ENCODE measurements at regions not wholly inside any gene's neighbourhood (a gene's known extent, or its start where the extent isn't known, plus 50 kb on each side); places are given as distances from the start of the nearest gene placed in this dataset.

DNA sequence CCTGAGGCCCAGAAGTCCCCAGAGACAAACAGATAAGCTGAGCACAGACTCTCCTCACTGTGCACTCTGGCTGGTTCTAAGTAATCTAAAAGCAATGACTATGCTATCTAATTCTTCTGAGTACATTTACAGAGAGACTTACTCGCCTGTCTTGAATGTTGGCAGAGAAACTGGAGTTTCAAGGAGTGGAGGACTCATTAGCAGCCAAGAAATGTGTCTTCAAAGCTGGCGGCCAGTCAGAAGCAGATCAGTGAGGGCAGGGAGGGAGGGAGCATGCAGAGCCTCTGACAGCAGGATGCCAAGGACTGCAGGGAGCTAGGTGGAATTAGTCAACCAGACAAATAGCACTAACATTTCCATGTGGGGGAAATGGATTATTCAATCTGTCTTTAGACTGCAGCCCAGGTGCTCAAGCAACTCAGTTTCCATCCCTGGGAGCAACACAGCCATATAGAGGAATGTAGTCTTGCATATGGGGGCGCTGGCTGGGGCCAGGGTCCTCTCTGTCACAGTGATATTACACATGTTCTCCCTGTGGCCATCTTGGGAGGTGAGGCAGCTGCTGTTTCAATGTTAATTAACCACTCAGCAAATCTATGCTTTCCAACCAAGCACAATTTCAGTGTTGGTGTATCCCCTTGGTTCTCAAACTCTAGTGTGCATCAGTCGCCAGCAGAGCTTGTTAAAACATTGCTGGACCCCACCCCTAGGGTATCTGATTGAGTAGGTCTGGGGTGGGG is 97.9 kb downstream of the CCNA1 start:
- DNase-seq (ENCODE audit: low read depth) = no peak
- TF ChIP-seq, protein P1, sequence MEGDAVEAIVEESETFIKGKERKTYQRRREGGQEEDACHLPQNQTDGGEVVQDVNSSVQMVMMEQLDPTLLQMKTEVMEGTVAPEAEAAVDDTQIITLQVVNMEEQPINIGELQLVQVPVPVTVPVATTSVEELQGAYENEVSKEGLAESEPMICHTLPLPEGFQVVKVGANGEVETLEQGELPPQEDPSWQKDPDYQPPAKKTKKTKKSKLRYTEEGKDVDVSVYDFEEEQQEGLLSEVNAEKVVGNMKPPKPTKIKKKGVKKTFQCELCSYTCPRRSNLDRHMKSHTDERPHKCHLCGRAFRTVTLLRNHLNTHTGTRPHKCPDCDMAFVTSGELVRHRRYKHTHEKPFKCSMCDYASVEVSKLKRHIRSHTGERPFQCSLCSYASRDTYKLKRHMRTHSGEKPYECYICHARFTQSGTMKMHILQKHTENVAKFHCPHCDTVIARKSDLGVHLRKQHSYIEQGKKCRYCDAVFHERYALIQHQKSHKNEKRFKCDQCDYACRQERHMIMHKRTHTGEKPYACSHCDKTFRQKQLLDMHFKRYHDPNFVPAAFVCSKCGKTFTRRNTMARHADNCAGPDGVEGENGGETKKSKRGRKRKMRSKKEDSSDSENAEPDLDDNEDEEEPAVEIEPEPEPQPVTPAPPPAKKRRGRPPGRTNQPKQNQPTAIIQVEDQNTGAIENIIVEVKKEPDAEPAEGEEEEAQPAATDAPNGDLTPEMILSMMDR (IDR thresholded peaks at IDR 0.05; ENCODE audit: low read depth, low read length) = no peak
- TF ChIP-seq, protein P2, sequence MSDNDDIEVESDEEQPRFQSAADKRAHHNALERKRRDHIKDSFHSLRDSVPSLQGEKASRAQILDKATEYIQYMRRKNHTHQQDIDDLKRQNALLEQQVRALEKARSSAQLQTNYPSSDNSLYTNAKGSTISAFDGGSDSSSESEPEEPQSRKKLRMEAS (IDR thresholded peaks at IDR 0.05; ENCODE audit: low read depth, low read length) = no peak
- no peak for TF ChIP-seq MYC (IDR thresholded peaks at IDR 0.05; ENCODE audit: low read depth, low read length)
- no peak for TF ChIP-seq POLR2A (IDR thresholded peaks at IDR 0.05; ENCODE audit: extremely low read depth, insufficient read length)
- no peak overlapping the region for H3K4me3 ChIP-seq (ENCODE audit: low read depth, low read length)

DNA sequence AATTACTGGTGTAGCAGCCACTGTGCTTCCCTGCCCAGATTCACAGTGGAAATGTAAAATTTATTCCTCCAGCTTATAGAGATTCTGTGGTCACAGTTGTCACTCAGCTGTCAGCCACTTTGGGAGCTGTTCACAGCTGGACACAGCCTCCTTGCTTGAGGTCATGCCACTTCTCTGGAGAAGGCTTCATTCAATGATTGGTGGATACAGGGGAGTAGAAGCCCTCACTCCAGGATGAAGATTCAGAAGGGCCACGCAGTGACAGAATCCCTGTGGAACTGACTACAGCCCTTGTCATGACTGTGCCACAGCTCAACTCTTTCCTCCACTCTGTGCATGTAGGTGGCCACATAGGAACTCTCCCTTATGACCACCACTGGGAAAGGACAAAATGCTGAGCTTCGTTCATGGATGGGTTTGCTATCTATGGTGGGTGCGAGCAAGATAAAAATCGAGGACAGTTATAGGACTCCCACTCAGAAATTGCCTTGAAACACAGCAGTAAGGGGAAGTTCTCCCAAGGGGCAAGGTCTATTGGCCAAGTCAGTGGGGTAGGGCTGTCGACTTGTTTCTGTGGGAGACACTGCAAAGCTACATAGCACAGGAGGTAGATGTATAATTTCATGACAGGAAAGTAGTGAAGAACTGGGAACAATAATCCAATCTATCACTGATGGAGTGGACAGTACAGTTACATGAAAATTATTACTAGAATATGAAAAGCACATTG is 98.7 kb downstream of the CCNA1 start:
- H3K4me3 ChIP-seq (ENCODE audit: low read depth, low read length) = no peak overlapping the region
- TF ChIP-seq, protein P2 (IDR thresholded peaks at IDR 0.05; ENCODE audit: low read depth, low read length) = no peak
- TF ChIP-seq, protein P1 (IDR thresholded peaks at IDR 0.05; ENCODE audit: low read depth, low read length) = no peak
- no peak for TF ChIP-seq MYC (IDR thresholded peaks at IDR 0.05; ENCODE audit: low read depth, low read length)
- no peak for TF ChIP-seq POLR2A (IDR thresholded peaks at IDR 0.05; ENCODE audit: extremely low read depth, insufficient read length)
- DNase-seq (ENCODE audit: low read depth) = peak; percentile 51

DNA sequence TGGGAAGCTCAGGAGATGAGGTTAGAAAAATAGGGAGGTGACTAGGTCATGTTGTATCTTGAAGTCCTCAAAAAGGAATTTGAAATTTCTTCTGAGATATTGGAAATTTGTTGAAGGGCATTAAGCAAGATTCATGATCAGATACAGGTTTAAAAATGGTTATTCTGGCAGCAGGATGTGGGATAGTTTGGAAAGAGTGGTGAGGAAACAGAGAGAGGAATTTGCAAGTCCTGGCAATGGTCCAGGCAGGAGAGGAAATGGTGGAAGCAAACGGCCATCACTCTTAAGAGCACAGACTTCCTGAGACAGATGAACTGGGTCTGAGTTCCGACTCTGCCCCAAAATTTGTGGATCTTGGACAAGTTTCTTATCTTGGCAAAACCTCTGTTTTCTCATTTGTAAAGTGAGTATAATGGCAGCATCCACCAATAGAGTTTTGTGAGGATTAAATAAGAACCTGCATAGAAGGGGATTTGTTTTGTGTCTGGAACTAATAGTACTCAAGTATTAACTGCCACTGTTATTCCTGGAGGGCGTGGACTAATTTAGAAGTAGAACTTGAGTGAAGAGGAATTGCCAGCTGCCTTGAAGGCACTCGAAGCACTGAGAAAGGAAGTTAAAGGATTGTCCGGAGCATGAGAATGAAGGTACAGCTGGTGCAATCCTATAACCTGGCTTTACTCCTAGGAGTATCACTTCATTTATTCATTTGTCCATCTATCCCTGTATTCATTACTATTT is 99.6 kb downstream of the CCNA1 start:
- no peak for TF ChIP-seq MYC (IDR thresholded peaks at IDR 0.05; ENCODE audit: low read depth, low read length)
- TF ChIP-seq, protein P1 (IDR thresholded peaks at IDR 0.05; ENCODE audit: low read depth, low read length) = no peak
- TF ChIP-seq POLR2A (IDR thresholded peaks at IDR 0.05; ENCODE audit: extremely low read depth, insufficient read length) = no peak
- TF ChIP-seq, protein P2 (IDR thresholded peaks at IDR 0.05; ENCODE audit: low read depth, low read length) = no peak
- no peak for DNase-seq (ENCODE audit: low read depth)
- H3K4me3 ChIP-seq (ENCODE audit: low read depth, low read length) = no peak overlapping the region

DNA sequence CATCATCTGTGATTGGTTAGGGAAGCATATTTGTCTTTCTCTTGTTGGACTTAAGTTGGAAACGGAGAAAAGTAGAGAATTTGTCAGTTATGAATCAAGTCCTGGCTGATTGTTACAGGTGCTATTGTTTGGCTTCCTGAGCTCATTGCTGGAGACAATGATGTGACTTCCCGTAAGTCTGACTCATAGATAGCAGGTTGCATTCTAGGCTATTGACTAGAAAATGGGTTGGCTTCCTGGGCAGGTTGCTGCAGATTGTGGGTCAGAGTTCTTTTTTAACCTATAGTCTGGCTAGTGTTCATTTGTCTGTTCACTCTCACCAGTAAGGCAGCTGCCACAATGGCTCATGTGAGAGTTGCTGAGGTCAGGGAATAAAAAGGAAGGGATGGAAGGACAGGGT is 101.5 kb downstream of the CCNA1 start:
- no peak for DNase-seq (ENCODE audit: low read depth)
- H3K4me3 ChIP-seq (ENCODE audit: low read depth, low read length) = no peak overlapping the region
- TF ChIP-seq POLR2A (IDR thresholded peaks at IDR 0.05; ENCODE audit: extremely low read depth, insufficient read length) (no peak), MYC (IDR thresholded peaks at IDR 0.05; ENCODE audit: low read depth, low read length) (no peak)
- TF ChIP-seq, protein P1 (IDR thresholded peaks at IDR 0.05; ENCODE audit: low read depth, low read length) = no peak
- TF ChIP-seq, protein P2 (IDR thresholded peaks at IDR 0.05; ENCODE audit: low read depth, low read length) = no peak

DNA sequence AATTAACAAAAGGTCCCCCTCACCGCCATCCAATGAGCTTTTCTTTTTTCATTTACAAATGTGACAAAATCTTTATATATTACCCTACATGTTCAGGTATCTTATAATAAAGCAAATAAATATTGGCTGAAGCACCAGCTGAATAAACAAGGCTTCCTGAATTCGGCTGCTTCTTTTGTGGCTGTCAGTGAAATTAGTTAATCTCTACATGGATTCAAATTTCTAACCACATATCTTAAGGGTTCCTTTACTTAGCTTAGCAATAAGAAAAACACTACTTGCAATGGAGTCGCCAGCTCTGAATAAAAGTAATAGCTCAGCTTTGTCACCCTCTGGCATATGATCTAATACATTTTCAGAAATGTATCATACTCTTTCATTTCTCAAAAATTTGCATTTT is 104.3 kb downstream of the CCNA1 start:
- H3K4me3 ChIP-seq (ENCODE audit: low read depth, low read length) = no peak overlapping the region
- TF ChIP-seq MYC (IDR thresholded peaks at IDR 0.05; ENCODE audit: low read depth, low read length) (no peak), POLR2A (IDR thresholded peaks at IDR 0.05; ENCODE audit: extremely low read depth, insufficient read length) (no peak)
- TF ChIP-seq, protein P1 (IDR thresholded peaks at IDR 0.05; ENCODE audit: low read depth, low read length) = no peak
- TF ChIP-seq, protein P2 (IDR thresholded peaks at IDR 0.05; ENCODE audit: low read depth, low read length) = no peak
- DNase-seq (ENCODE audit: low read depth) = no peak
